ENCODE measurements at regions not wholly inside any gene's neighbourhood (a gene's known extent, or its start where the extent isn't known, plus 50 kb on each side); places are given as distances from the start of the nearest gene placed in this dataset.
"Not testable (repeated sequence)": the region's sequence is repeated elsewhere in the genome, so short reads cannot be mapped to it uniquely, and the experiment has no call there.

GRCh38 chr16:17018585-17018939 is 452.2 kb downstream of the XYLT1 start:
- no peak for DNase-seq

- no peak for DNase-seq
Measured at GRCh38 chr16:17019366-17019765, 451.4 kb downstream of the XYLT1 start.

GRCh38 chr16:17023606-17024005 is 447.2 kb downstream of the XYLT1 start:
- no peak for DNase-seq

- DNase-seq, result no peak
Measured at GRCh38 chr16:17024514-17024913, 446.2 kb downstream of the XYLT1 start.

- DNase-seq, result no peak
Measured at GRCh38 chr16:17026600-17027242, 444.0 kb downstream of the XYLT1 start.

- no peak for DNase-seq
Measured at GRCh38 chr16:17027488-17028129, 443.2 kb downstream of the XYLT1 start.

GRCh38 chr16:17029602-17030350 is 441.0 kb downstream of the XYLT1 start:
- no peak for DNase-seq

GRCh38 chr16:17031484-17032268 is 439.1 kb downstream of the XYLT1 start:
- no peak for DNase-seq

- no peak for DNase-seq
Measured at GRCh38 chr16:17032332-17032731, 438.4 kb downstream of the XYLT1 start.

GRCh38 chr16:17034477-17035252 is 436.1 kb downstream of the XYLT1 start:
- DNase-seq, result no peak

- DNase-seq, result no peak
Measured at GRCh38 chr16:17037499-17037898, 433.3 kb downstream of the XYLT1 start.

GRCh38 chr16:17038415-17038814 is 432.3 kb downstream of the XYLT1 start:
- no peak for DNase-seq

- DNase-seq, result not testable (repeated sequence)
Measured at GRCh38 chr16:17049109-17049508, 421.7 kb downstream of the XYLT1 start.

GRCh38 chr16:17050468-17050867 is 420.3 kb downstream of the XYLT1 start:
- no peak for DNase-seq

Data from Kasumi-1 (cell line).